ENCODE measurements at regions not wholly inside any gene's neighbourhood (a gene's known extent, or its start where the extent isn't known, plus 50 kb on each side); places are given as distances from the start of the nearest gene placed in this dataset.
"Not testable (repeated sequence)": the region's sequence is repeated elsewhere in the genome, so short reads cannot be mapped to it uniquely, and the experiment has no call there.

- H3K4me1 ChIP-seq (ENCODE audit: insufficient read depth, low read length); H3K4me3 ChIP-seq (ENCODE audit: low read length); H3K27me3 ChIP-seq (ENCODE audit: insufficient read depth, low read length); H3K9me3 ChIP-seq (ENCODE audit: low read depth, low read length): not testable (repeated sequence)
These were observed 275.5 kb downstream of the CCDC74A start for GRCh38 chr2:131803237-131803636.

- H3K9me3 ChIP-seq (ENCODE audit: low read depth, low read length); H3K4me1 ChIP-seq (ENCODE audit: insufficient read depth, low read length); H3K4me3 ChIP-seq (ENCODE audit: low read length); H3K27me3 ChIP-seq (ENCODE audit: insufficient read depth, low read length): not testable (repeated sequence)
These were observed 284.9 kb downstream of the CCDC74A start for GRCh38 chr2:131812605-131813004.

- not testable (repeated sequence) for H3K27me3 ChIP-seq (ENCODE audit: insufficient read depth, low read length); H3K4me1 ChIP-seq (ENCODE audit: insufficient read depth, low read length); H3K9me3 ChIP-seq (ENCODE audit: low read depth, low read length); H3K4me3 ChIP-seq (ENCODE audit: low read length)
These were observed 285.7 kb downstream of the CCDC74A start for GRCh38 chr2:131813378-131813777.

- H3K4me1 ChIP-seq (ENCODE audit: insufficient read depth, low read length); H3K27me3 ChIP-seq (ENCODE audit: insufficient read depth, low read length); H3K9me3 ChIP-seq (ENCODE audit: low read depth, low read length); H3K4me3 ChIP-seq (ENCODE audit: low read length): not testable (repeated sequence)
These were observed 290.7 kb downstream of the CCDC74A start for GRCh38 chr2:131818267-131818973.

GRCh38 chr2:131822237-131822721 lies 294.6 kb downstream of the CCDC74A start:
- H3K27me3 ChIP-seq (ENCODE audit: insufficient read depth, low read length); H3K4me1 ChIP-seq (ENCODE audit: insufficient read depth, low read length); H3K4me3 ChIP-seq (ENCODE audit: low read length); H3K9me3 ChIP-seq (ENCODE audit: low read depth, low read length): not testable (repeated sequence)

GRCh38 chr2:131823058-131823457 lies 295.4 kb downstream of the CCDC74A start:
- not testable (repeated sequence) for H3K4me3 ChIP-seq (ENCODE audit: low read length); H3K4me1 ChIP-seq (ENCODE audit: insufficient read depth, low read length)

GRCh38 chr2:131824986-131825385 lies 297.3 kb downstream of the CCDC74A start:
- not testable (repeated sequence) for H3K4me3 ChIP-seq (ENCODE audit: low read length); H3K9me3 ChIP-seq (ENCODE audit: low read depth, low read length); H3K4me1 ChIP-seq (ENCODE audit: insufficient read depth, low read length); H3K27me3 ChIP-seq (ENCODE audit: insufficient read depth, low read length)

More at GRCh38 chr2:131823058-131823457, 295.4 kb downstream of the CCDC74A start:
- not testable (repeated sequence) for H3K9me3 ChIP-seq (ENCODE audit: low read depth, low read length); H3K27me3 ChIP-seq (ENCODE audit: insufficient read depth, low read length)

- H3K27me3 ChIP-seq (ENCODE audit: insufficient read depth, low read length) = no peaks in the 10 kb centered on the region
- H3K4me3 ChIP-seq (ENCODE audit: low read length) = no peak overlapping the region
- H3K9me3 ChIP-seq (ENCODE audit: low read depth, low read length) = no peaks in the 10 kb centered on the region
- no peaks in the 10 kb centered on the region for H3K4me1 ChIP-seq (ENCODE audit: insufficient read depth, low read length)
These were observed 299.9 kb downstream of the CCDC74A start for GRCh38 chr2:131827481-131828163.

GRCh38 chr2:131828164-131828561 lies 300.5 kb downstream of the CCDC74A start:
- no peaks in the 10 kb centered on the region for H3K4me1 ChIP-seq (ENCODE audit: insufficient read depth, low read length)
- H3K27me3 ChIP-seq (ENCODE audit: insufficient read depth, low read length) = no peaks in the 10 kb centered on the region
- no peak overlapping the region for H3K4me3 ChIP-seq (ENCODE audit: low read length)
- no peaks in the 10 kb centered on the region for H3K9me3 ChIP-seq (ENCODE audit: low read depth, low read length)

- H3K9me3 ChIP-seq (ENCODE audit: low read depth, low read length); H3K27me3 ChIP-seq (ENCODE audit: insufficient read depth, low read length); H3K4me1 ChIP-seq (ENCODE audit: insufficient read depth, low read length); H3K4me3 ChIP-seq (ENCODE audit: low read length): not testable (repeated sequence)
These were observed 301.2 kb downstream of the CCDC74A start for GRCh38 chr2:131828633-131829455.

GRCh38 chr2:131829456-131830241 lies 302.0 kb downstream of the CCDC74A start:
- not testable (repeated sequence) for H3K4me1 ChIP-seq (ENCODE audit: insufficient read depth, low read length); H3K9me3 ChIP-seq (ENCODE audit: low read depth, low read length)

GRCh38 chr2:131830242-131830945 lies 302.7 kb downstream of the CCDC74A start:
- not testable (repeated sequence) for H3K9me3 ChIP-seq (ENCODE audit: low read depth, low read length); H3K27me3 ChIP-seq (ENCODE audit: insufficient read depth, low read length); H3K4me1 ChIP-seq (ENCODE audit: insufficient read depth, low read length); H3K4me3 ChIP-seq (ENCODE audit: low read length)

More at GRCh38 chr2:131829456-131830241, 302.0 kb downstream of the CCDC74A start:
- H3K27me3 ChIP-seq (ENCODE audit: insufficient read depth, low read length); H3K4me3 ChIP-seq (ENCODE audit: low read length): not testable (repeated sequence)

GRCh38 chr2:131830946-131831310 lies 303.2 kb downstream of the CCDC74A start:
- H3K4me3 ChIP-seq (ENCODE audit: low read length); H3K27me3 ChIP-seq (ENCODE audit: insufficient read depth, low read length); H3K4me1 ChIP-seq (ENCODE audit: insufficient read depth, low read length); H3K9me3 ChIP-seq (ENCODE audit: low read depth, low read length): not testable (repeated sequence)

- not testable (repeated sequence) for H3K9me3 ChIP-seq (ENCODE audit: low read depth, low read length); H3K27me3 ChIP-seq (ENCODE audit: insufficient read depth, low read length); H3K4me3 ChIP-seq (ENCODE audit: low read length); H3K4me1 ChIP-seq (ENCODE audit: insufficient read depth, low read length)
These were observed 303.9 kb downstream of the CCDC74A start for GRCh38 chr2:131831450-131832208.
